ENCODE measurements at regions not wholly inside any gene's neighbourhood (a gene's known extent, or its start where the extent isn't known, plus 50 kb on each side); places are given as distances from the start of the nearest gene placed in this dataset.

DNA sequence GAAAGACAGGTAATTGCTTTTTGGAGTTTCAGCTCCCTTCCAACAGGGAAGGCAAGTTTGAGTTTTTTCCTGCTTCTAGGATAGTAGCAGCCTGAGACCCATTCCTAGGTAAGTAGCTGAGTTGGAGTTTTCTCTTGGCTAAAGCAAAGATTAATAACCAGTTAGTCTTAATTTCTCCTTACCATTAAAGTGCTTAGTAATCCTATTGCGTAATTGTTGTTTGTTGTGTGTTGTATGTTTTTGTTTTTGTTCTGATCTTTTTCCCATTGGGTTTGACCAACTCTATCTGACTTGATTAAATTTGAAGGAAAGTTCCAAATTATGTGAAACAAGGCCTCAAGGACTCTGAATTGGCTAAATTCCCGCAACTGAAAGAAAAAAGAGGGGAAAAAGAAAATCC lies 83.5 kb downstream of the TBX22 start:
- Mint-ChIP-seq H3K27ac (no peak overlapping the region), H3K27me3 (no peaks in the 10 kb centered on the region), H3K4me1 (ENCODE audit: low read depth) (no peaks in the 10 kb centered on the region), H3K4me3 (no peak overlapping the region), H3K9me3 (peaks cover 2% of the 10 kb centered on the region), H3K36me3 (ENCODE audit: low read depth) (no peaks in the 10 kb centered on the region)
- DNase-seq (no peak), ATAC-seq (ENCODE audit: poor library complexity) (no peak)
- ChIA-PET POLR2A (no interaction called here), CTCF (no interaction called here)
- Histone ChIP-seq H3K9me3 (ENCODE audit: control insufficient read depth in 1 of 2, insufficient read depth in 1 of 2, low read length in 2 of 2) (no peaks in the 10 kb centered on the region), H3K27me3 (ENCODE audit: control insufficient read depth in 1 of 2, insufficient read depth in 2 of 2, low read length in 2 of 2) (no peaks in the 10 kb centered on the region), H3K27ac (ENCODE audit: low read depth in 1 of 2, low read length in 2 of 2) (no peak overlapping the region), H3K4me3 (ENCODE audit: low read length) (no peak overlapping the region), H3K36me3 (ENCODE audit: insufficient read depth, low read length) (no peaks in the 10 kb centered on the region), H3K4me1 (ENCODE audit: insufficient read depth, low read length) (no peaks in the 10 kb centered on the region)
- intact Hi-C loops (cut with DNase I, micrococcal nuclease), result no loop called here
- TF ChIP-seq CTCF (IDR thresholded peaks at IDR 0.05), result no peak

- H3K9me3 Mint-ChIP-seq, result no peaks in the 10 kb centered on the region
- intact Hi-C loops (cut with DNase I, micrococcal nuclease), result no loop called here
- CTCF ChIA-PET, result interaction anchor here (0.7 kb wide), 1 partner anchor 15 kb away, joined by 3 read pairs; no protein-coding TSS in a partner anchor
- no peaks in the 10 kb centered on the region for H3K36me3 Mint-ChIP-seq (ENCODE audit: low read depth)
- no peaks in the 10 kb centered on the region for H3K27me3 Mint-ChIP-seq
- POLR2A ChIA-PET, result no interaction called here
- no peak for DNase-seq
- no peaks in the 10 kb centered on the region for H3K4me1 Mint-ChIP-seq (ENCODE audit: low read depth)
- Histone ChIP-seq H3K9me3 (ENCODE audit: control insufficient read depth in 1 of 2, insufficient read depth in 1 of 2, low read length in 2 of 2) (no peaks in the 10 kb centered on the region), H3K4me3 (ENCODE audit: low read length) (no peak overlapping the region), H3K27me3 (ENCODE audit: control insufficient read depth in 1 of 2, insufficient read depth in 2 of 2, low read length in 2 of 2) (no peaks in the 10 kb centered on the region), H3K4me1 (ENCODE audit: insufficient read depth, low read length) (no peaks in the 10 kb centered on the region), H3K36me3 (ENCODE audit: insufficient read depth, low read length) (no peaks in the 10 kb centered on the region), H3K27ac (ENCODE audit: low read depth in 1 of 2, low read length in 2 of 2) (no peak overlapping the region)
- no peak overlapping the region for H3K27ac Mint-ChIP-seq
- TF ChIP-seq CTCF (IDR thresholded peaks at IDR 0.05), result no peak
- no peak overlapping the region for H3K4me3 Mint-ChIP-seq
- no peak for ATAC-seq (ENCODE audit: poor library complexity)
Measured at GRCh38 chrX:80120335-80120734, 105.8 kb downstream of the TBX22 start.

- no peaks in the 10 kb centered on the region for H3K4me1 Mint-ChIP-seq (ENCODE audit: low read depth)
Measured at GRCh38 chrX:80138938-80139337, 124.4 kb downstream of the TBX22 start.

More at GRCh38 chrX:80138938-80139337, 124.4 kb downstream of the TBX22 start:
- H3K4me3 ChIP-seq (ENCODE audit: low read length), result no peak overlapping the region
- H3K9me3 Mint-ChIP-seq, result peaks cover 2% of the 10 kb centered on the region
- no peaks in the 10 kb centered on the region for H3K36me3 ChIP-seq (ENCODE audit: insufficient read depth, low read length)
- no peaks in the 10 kb centered on the region for H3K27me3 ChIP-seq (ENCODE audit: control insufficient read depth in 1 of 2, insufficient read depth in 2 of 2, low read length in 2 of 2)
- no peak for TF ChIP-seq CTCF (IDR thresholded peaks at IDR 0.05)
- no peaks in the 10 kb centered on the region for H3K4me1 ChIP-seq (ENCODE audit: insufficient read depth, low read length)
- H3K27ac ChIP-seq (ENCODE audit: low read depth in 1 of 2, low read length in 2 of 2), result no peak overlapping the region
- ChIA-PET CTCF (no interaction called here), POLR2A (no interaction called here)
- no peak overlapping the region for H3K4me3 Mint-ChIP-seq
- ATAC-seq (ENCODE audit: poor library complexity) (no peak), DNase-seq (no peak)
- H3K27me3 Mint-ChIP-seq, result no peaks in the 10 kb centered on the region
- H3K36me3 Mint-ChIP-seq (ENCODE audit: low read depth), result no peaks in the 10 kb centered on the region
- H3K27ac Mint-ChIP-seq, result no peak overlapping the region
- intact Hi-C loops (cut with DNase I, micrococcal nuclease), result no loop called here
- no peaks in the 10 kb centered on the region for H3K9me3 ChIP-seq (ENCODE audit: control insufficient read depth in 1 of 2, insufficient read depth in 1 of 2, low read length in 2 of 2)
